ENCODE measurements at regions not wholly inside any gene's neighbourhood (a gene's known extent, or its start where the extent isn't known, plus 50 kb on each side); places are given as distances from the start of the nearest gene placed in this dataset.
"Not testable (repeated sequence)": the region's sequence is repeated elsewhere in the genome, so short reads cannot be mapped to it uniquely, and the experiment has no call there.

- no peak for DNase-seq
Measured at GRCh38 chr2:44051593-44052347, 56.0 kb upstream of the LRPPRC start.

GRCh38 chr2:44052584-44052983, 56.8 kb upstream of the LRPPRC start:
- no peak for DNase-seq

- DNase-seq = no peak
Measured at GRCh38 chr2:44053052-44053451, 57.3 kb upstream of the LRPPRC start.

GRCh38 chr2:44053456-44053855, 57.7 kb upstream of the LRPPRC start:
- no peak for DNase-seq

GRCh38 chr2:44055229-44055628, 59.4 kb upstream of the LRPPRC start:
- no peak for DNase-seq

- DNase-seq = no peak
Measured at GRCh38 chr2:44055664-44056063, 59.9 kb upstream of the LRPPRC start.

- DNase-seq = no peak
Measured at GRCh38 chr2:44056947-44057346, 61.2 kb upstream of the LRPPRC start.

GRCh38 chr2:44060286-44060685, 64.5 kb upstream of the LRPPRC start:
- DNase-seq = not testable (repeated sequence)

- DNase-seq = no peak
Measured at GRCh38 chr2:44060990-44061389, 65.2 kb upstream of the LRPPRC start.

GRCh38 chr2:44061469-44061868, 65.7 kb upstream of the LRPPRC start:
- DNase-seq = no peak

GRCh38 chr2:44061876-44062275, 66.1 kb upstream of the LRPPRC start:
- no peak for DNase-seq

- DNase-seq = no peak
Measured at GRCh38 chr2:44063033-44063432, 67.2 kb upstream of the LRPPRC start.

- DNase-seq = not testable (repeated sequence)
Measured at GRCh38 chr2:44064281-44064680, 68.5 kb upstream of the LRPPRC start.

- DNase-seq = not testable (repeated sequence)
Measured at GRCh38 chr2:44067012-44067790, 71.4 kb upstream of the LRPPRC start.

- not testable (repeated sequence) for DNase-seq
Measured at GRCh38 chr2:44067791-44068181, 72.0 kb upstream of the LRPPRC start.

GRCh38 chr2:44071454-44072046, 75.8 kb upstream of the LRPPRC start:
- DNase-seq = no peak

- DNase-seq = not testable (repeated sequence)
Measured at GRCh38 chr2:44073667-44074066, 77.9 kb upstream of the LRPPRC start.

- DNase-seq = not testable (repeated sequence)
Measured at GRCh38 chr2:44074795-44075194, 79.0 kb upstream of the LRPPRC start.

- DNase-seq = peak; percentile 5
Measured at GRCh38 chr2:44075541-44075940, 79.8 kb upstream of the LRPPRC start.

- DNase-seq = peak; percentile 69
Measured at GRCh38 chr2:44077942-44078511, 82.2 kb upstream of the LRPPRC start.

GRCh38 chr2:44079686-44080085, 83.9 kb upstream of the LRPPRC start:
- no peak for DNase-seq

GRCh38 chr2:44083054-44083453, 85.6 kb upstream of the PPM1B start:
- DNase-seq = no peak

GRCh38 chr2:44084850-44085249, 83.8 kb upstream of the PPM1B start:
- DNase-seq = no peak

- no peak for DNase-seq
Measured at GRCh38 chr2:44086629-44087028, 82.0 kb upstream of the PPM1B start.

Measured in NCI-H1436 treated with DMSO at 0.1 percent for 48 hours (cell line).